ENCODE measurements at regions not wholly inside any gene's neighbourhood (a gene's known extent, or its start where the extent isn't known, plus 50 kb on each side); places are given as distances from the start of the nearest gene placed in this dataset.

DNA sequence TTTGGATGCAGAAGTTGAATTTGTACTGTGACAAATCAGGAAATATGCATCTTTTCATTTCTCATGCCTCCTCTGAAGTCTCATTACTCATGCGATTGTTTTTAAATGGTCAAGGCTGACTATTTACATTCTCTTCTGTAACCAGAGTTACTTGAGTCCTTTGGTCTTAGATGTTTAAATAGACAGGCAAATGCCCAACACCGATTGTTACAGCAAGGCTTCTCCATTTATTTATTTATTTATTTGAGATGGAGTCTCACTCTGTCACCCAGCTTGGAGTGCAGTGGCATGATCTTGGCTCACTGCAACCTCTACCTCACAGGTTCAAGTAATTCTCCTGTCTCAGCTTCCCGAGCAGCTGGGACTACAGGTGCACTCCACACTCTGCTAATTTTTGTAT is 72.7 kb upstream of the SLC28A3 start:
- TF ChIP-seq, protein P1, sequence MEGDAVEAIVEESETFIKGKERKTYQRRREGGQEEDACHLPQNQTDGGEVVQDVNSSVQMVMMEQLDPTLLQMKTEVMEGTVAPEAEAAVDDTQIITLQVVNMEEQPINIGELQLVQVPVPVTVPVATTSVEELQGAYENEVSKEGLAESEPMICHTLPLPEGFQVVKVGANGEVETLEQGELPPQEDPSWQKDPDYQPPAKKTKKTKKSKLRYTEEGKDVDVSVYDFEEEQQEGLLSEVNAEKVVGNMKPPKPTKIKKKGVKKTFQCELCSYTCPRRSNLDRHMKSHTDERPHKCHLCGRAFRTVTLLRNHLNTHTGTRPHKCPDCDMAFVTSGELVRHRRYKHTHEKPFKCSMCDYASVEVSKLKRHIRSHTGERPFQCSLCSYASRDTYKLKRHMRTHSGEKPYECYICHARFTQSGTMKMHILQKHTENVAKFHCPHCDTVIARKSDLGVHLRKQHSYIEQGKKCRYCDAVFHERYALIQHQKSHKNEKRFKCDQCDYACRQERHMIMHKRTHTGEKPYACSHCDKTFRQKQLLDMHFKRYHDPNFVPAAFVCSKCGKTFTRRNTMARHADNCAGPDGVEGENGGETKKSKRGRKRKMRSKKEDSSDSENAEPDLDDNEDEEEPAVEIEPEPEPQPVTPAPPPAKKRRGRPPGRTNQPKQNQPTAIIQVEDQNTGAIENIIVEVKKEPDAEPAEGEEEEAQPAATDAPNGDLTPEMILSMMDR (IDR thresholded peaks at IDR 0.05; ENCODE audit: insufficient read depth, low read length), result no peak
- no peak for TF ChIP-seq POLR2AphosphoS5 (IDR thresholded peaks at IDR 0.05; ENCODE audit: low read depth)

Measured in HL-60 (cell line).